MM.1S (cell line): ENCODE measurements at regions not wholly inside any gene's neighbourhood (a gene's known extent, or its start where the extent isn't known, plus 50 kb on each side); places are given as distances from the start of the nearest gene placed in this dataset.
"Not testable (repeated sequence)": the region's sequence is repeated elsewhere in the genome, so short reads cannot be mapped to it uniquely, and the experiment has no call there.

Experiments used
- DNase-seq: peaks from one replicate; pipeline ENCODE4 v3.0.0-alpha.2; 2015
- H2AFZ ChIP-seq: fragments of 300-600 bp; sonication (generic); 2 replicates; pipeline ENCODE4 v1.6.0; 2016; ENCODE audit warnings: antibody characterized with exemption, low read length
- H3F3A ChIP-seq: fragments of 300-600 bp; sonication (generic); 2 replicates; pipeline ENCODE4 v1.6.1; 2016; ENCODE audit warnings: mild to moderate bottlenecking, antibody characterized with exemption, low read length, moderate library complexity, mixed read lengths; ENCODE audit not compliant: insufficient read depth
- H3K27ac ChIP-seq: fragments of 300-600 bp; sonication (generic); 2 replicates; pipeline ENCODE4 v1.5.1; 2016; ENCODE audit warnings: mild to moderate bottlenecking, low read length
- H3K27me3 ChIP-seq: fragments of 300-600 bp; sonication (generic); replicated peaks from 2 replicates; pipeline ENCODE4 v1.6.0; 2016; ENCODE audit warnings: low read length; ENCODE audit not compliant: insufficient read depth
- H3K36me3 ChIP-seq: fragments of 300-600 bp; sonication (generic); replicated peaks from 2 replicates; pipeline ENCODE4 v1.6.1; 2016; ENCODE audit warnings: mild to moderate bottlenecking, low read length, mixed read lengths; ENCODE audit not compliant: insufficient read depth
- H3K4me1 ChIP-seq: fragments of 300-600 bp; sonication (generic); 2 replicates; pipeline ENCODE4 v1.6.1; 2016; ENCODE audit warnings: low read length, mixed read lengths
- H3K4me2 ChIP-seq: fragments of 300-600 bp; sonication (generic); 2 replicates; pipeline ENCODE4 v1.6.0; 2016; ENCODE audit warnings: low read depth, low read length
- H3K4me3 ChIP-seq: fragments of 300-600 bp; sonication (generic); 2 replicates; pipeline ENCODE4 v1.5.1; 2016; ENCODE audit warnings: low read length, mixed read lengths
- H3K79me2 ChIP-seq: fragments of 300-600 bp; sonication (generic); 2 replicates; pipeline ENCODE4 v1.6.1; 2016; ENCODE audit warnings: mixed run types, low read length, mixed read lengths
- H3K9ac ChIP-seq: fragments of 300-600 bp; sonication (generic); 2 replicates; pipeline ENCODE4 v1.6.1; 2016; ENCODE audit warnings: low read length, mixed read lengths
- H3K9me2 ChIP-seq: fragments of 300-600 bp; sonication (generic); replicated peaks from 2 replicates; pipeline ENCODE4 v1.6.1; 2016; ENCODE audit warnings: mild to moderate bottlenecking, low read length, mixed read lengths; ENCODE audit not compliant: insufficient read depth
- H3K9me3 ChIP-seq: fragments of 300-600 bp; sonication (generic); replicated peaks from 2 replicates; pipeline ENCODE4 v1.6.1; 2016; ENCODE audit warnings: mild to moderate bottlenecking, low read length, mixed read lengths; ENCODE audit not compliant: insufficient read depth
- H4K20me1 ChIP-seq: fragments of 300-600 bp; sonication (generic); 2 replicates; pipeline ENCODE4 v1.6.1; 2016; ENCODE audit warnings: mild to moderate bottlenecking, low read length, moderate library complexity, mixed read lengths; ENCODE audit not compliant: insufficient read depth
- EZH2 ChIP-seq: fragments of 300-600 bp; sonication (generic); optimal IDR thresholded peaks from 2 replicates; pipeline ENCODE3; 2017; ENCODE audit warnings: low read depth, mild to moderate bottlenecking, antibody characterized with exemption, low read length, mixed read lengths
- EZH2phosphoT487 ChIP-seq: fragments of 300-600 bp; sonication (generic); IDR thresholded peaks from 2 replicates; pipeline ENCODE4 v1.6.1; 2018; ENCODE audit warnings: antibody characterized with exemption, low read length
- TF ChIP-seq, protein P1 (sequence below): fragments of 300-600 bp; sonication (generic); IDR thresholded peaks from 2 replicates; pipeline ENCODE4 v1.5.1; 2016; ENCODE audit warnings: antibody characterized with exemption, low read length, mixed read lengths

DNA sequence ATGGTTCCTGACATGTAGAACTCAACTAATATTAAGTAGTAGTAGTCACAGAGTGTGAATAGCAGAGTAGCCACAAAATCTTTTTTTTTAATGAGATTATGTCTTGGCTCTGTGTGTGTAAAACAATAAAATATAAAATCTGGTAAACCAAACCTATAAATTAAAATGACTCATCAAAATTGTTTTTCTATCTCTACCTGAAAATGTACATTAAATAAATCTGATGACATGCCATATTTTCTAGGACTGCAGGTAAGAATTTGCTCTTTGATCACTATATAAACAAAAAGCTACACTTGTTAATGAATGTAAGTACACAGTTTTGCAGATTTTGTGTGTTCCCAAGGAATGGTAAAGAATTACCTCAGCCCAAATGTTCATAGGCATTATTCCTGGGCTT lies 1231.5 kb downstream of the JRKL start:
- Histone ChIP-seq H2AFZ (no peak overlapping the region), H4K20me1 (no peaks in the 10 kb centered on the region), H3F3A (no peaks in the 10 kb centered on the region), H3K79me2 (no peaks in the 10 kb centered on the region), H3K4me1 (no peaks in the 10 kb centered on the region), H3K9ac (no peak overlapping the region), H3K4me2 (no peak overlapping the region), H3K9me2 (no peaks in the 10 kb centered on the region), H3K4me3 (no peak overlapping the region), H3K27me3 (no peaks in the 10 kb centered on the region), H3K27ac (no peak overlapping the region), H3K9me3 (no peaks in the 10 kb centered on the region), H3K36me3 (no peaks in the 10 kb centered on the region)
- no peak for TF ChIP-seq EZH2
- TF ChIP-seq, protein P1, sequence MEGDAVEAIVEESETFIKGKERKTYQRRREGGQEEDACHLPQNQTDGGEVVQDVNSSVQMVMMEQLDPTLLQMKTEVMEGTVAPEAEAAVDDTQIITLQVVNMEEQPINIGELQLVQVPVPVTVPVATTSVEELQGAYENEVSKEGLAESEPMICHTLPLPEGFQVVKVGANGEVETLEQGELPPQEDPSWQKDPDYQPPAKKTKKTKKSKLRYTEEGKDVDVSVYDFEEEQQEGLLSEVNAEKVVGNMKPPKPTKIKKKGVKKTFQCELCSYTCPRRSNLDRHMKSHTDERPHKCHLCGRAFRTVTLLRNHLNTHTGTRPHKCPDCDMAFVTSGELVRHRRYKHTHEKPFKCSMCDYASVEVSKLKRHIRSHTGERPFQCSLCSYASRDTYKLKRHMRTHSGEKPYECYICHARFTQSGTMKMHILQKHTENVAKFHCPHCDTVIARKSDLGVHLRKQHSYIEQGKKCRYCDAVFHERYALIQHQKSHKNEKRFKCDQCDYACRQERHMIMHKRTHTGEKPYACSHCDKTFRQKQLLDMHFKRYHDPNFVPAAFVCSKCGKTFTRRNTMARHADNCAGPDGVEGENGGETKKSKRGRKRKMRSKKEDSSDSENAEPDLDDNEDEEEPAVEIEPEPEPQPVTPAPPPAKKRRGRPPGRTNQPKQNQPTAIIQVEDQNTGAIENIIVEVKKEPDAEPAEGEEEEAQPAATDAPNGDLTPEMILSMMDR: no peak
- TF ChIP-seq EZH2phosphoT487: no peak
- DNase-seq: no peak

DNA sequence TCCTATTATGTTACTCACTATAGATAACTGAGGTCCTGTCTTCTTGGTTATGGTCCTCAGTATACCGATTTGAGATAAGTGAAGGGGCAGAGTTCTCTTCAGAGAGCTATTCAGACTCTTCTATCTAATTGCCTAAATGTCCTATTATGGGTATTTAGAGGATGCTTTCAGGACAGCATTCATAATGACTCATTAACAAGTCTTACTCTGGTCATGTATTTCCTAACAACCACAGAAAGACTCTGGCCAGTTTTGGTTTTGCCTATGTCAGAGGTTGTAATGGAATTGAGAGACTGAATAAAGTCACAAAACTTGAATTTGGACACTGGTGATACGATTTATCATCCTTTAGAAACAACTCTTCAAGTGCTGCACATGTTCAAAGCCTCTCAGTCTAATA lies 1233.0 kb downstream of the JRKL start:
- no peak overlapping the region for H3K4me3 ChIP-seq
- H2AFZ ChIP-seq: no peak overlapping the region
- H3K36me3 ChIP-seq: no peaks in the 10 kb centered on the region
- H3F3A ChIP-seq: no peaks in the 10 kb centered on the region
- H3K9me3 ChIP-seq: no peaks in the 10 kb centered on the region
- H3K4me2 ChIP-seq: no peak overlapping the region
- H3K79me2 ChIP-seq: no peaks in the 10 kb centered on the region
- no peak overlapping the region for H3K9ac ChIP-seq
- H3K27ac ChIP-seq: no peak overlapping the region
- TF ChIP-seq, protein P1: no peak
- TF ChIP-seq EZH2: no peak
- TF ChIP-seq EZH2phosphoT487: no peak
- H3K27me3 ChIP-seq: no peaks in the 10 kb centered on the region
- H3K4me1 ChIP-seq: no peaks in the 10 kb centered on the region
- no peaks in the 10 kb centered on the region for H4K20me1 ChIP-seq
- no peaks in the 10 kb centered on the region for H3K9me2 ChIP-seq
- DNase-seq: no peak

DNA sequence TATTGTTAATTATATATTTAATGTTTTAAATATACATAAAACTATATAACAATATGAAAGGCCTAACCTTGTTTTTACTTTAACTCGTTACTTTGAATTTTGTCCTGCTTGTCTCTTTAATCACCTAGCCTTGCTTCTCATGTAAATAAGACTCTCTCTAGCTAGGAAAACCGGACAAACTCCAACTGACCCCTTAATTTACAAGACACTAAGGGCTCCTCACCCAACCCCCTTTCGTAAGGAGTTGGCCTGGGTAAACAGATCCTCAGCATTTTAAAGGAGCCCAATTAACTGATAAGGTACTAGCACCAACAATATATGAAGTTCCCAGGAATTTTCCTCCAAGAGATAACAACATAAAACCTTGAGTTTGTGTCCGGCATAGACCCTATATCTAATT lies 1246.9 kb downstream of the JRKL start:
- H3K4me2 ChIP-seq, H4K20me1 ChIP-seq, H2AFZ ChIP-seq, H3K9ac ChIP-seq, H3K9me3 ChIP-seq, H3K27me3 ChIP-seq, H3K27ac ChIP-seq, H3K36me3 ChIP-seq, H3K9me2 ChIP-seq, H3K4me1 ChIP-seq, H3K4me3 ChIP-seq, H3K79me2 ChIP-seq, DNase-seq, H3F3A ChIP-seq: not testable (repeated sequence)

- Histone ChIP-seq H3K4me2 (no peak overlapping the region), H3K36me3 (no peaks in the 10 kb centered on the region), H3K27me3 (no peaks in the 10 kb centered on the region), H3K9me2 (no peaks in the 10 kb centered on the region), H3K9ac (no peak overlapping the region), H3K4me3 (no peak overlapping the region), H3F3A (no peaks in the 10 kb centered on the region), H2AFZ (no peak overlapping the region), H3K27ac (no peak overlapping the region), H3K4me1 (no peaks in the 10 kb centered on the region), H3K9me3 (no peaks in the 10 kb centered on the region; the same call in 1 of the 2 replicates), H3K79me2 (no peaks in the 10 kb centered on the region), H4K20me1 (no peaks in the 10 kb centered on the region)
- no peak for TF ChIP-seq EZH2phosphoT487
- TF ChIP-seq EZH2: no peak
- TF ChIP-seq, protein P1: no peak
- no peak for DNase-seq
Observed at GRCh38 chr11:97637701-97638100, 1247.9 kb downstream of the JRKL start.
